GM23338 (cell line): ENCODE measurements at regions not wholly inside any gene's neighbourhood (a gene's known extent, or its start where the extent isn't known, plus 50 kb on each side); places are given as distances from the start of the nearest gene placed in this dataset.
"Not testable (repeated sequence)": the region's sequence is repeated elsewhere in the genome, so short reads cannot be mapped to it uniquely, and the experiment has no call there.

Experiments used
- ATAC-seq: fragments of 200-7000 bp; cut with Tn5 transposase; 3 replicates; pipeline ENCODE4 v1.9.1; 2020
- DNase-seq: peaks from one replicate; pipeline ENCODE4 v3.0.0-alpha.2; 2015; ENCODE audit warnings: low spot score
- H2AFZ ChIP-seq: fragments of 200-600 bp; sonication (generic); 2 replicates; pipeline ENCODE4 v1.8.0; 2016; ENCODE audit warnings: antibody characterized with exemption, mild to moderate bottlenecking, moderate library complexity
- H3F3A ChIP-seq: fragments of 200-600 bp; sonication (generic); replicated peaks from 2 replicates; pipeline ENCODE4 v1.8.0; 2017; ENCODE audit warnings: antibody characterized with exemption, mixed run types, low read depth
- H3K27ac ChIP-seq: fragments of 200-600 bp; sonication (generic); 2 replicates; pipeline ENCODE4 v1.6.1; 2016; ENCODE audit warnings: low read depth
- H3K27me3 ChIP-seq: fragments of 200-600 bp; sonication (generic); 2 replicates; pipeline ENCODE4 v1.8.0; 2016; ENCODE audit warnings: mild to moderate bottlenecking, mixed run types, moderate library complexity; ENCODE audit not compliant: insufficient read depth
- H3K36me3 ChIP-seq: fragments of 200-600 bp; sonication (generic); 2 replicates; pipeline ENCODE4 v1.8.0; 2016; ENCODE audit warnings: mild to moderate bottlenecking; ENCODE audit not compliant: insufficient read depth
- H3K4me1 ChIP-seq: fragments of 200-600 bp; sonication (generic); 2 replicates; pipeline ENCODE4 v1.8.0; 2016; ENCODE audit warnings: mild to moderate bottlenecking, moderate library complexity; ENCODE audit not compliant: insufficient read depth
- H3K4me2 ChIP-seq: fragments of 200-600 bp; sonication (generic); 2 replicates; pipeline ENCODE4 v1.7.1; 2017; ENCODE audit warnings: mixed run types
- H3K4me3 ChIP-seq: fragments of 200-600 bp; sonication (generic); 2 replicates; pipeline ENCODE4 v1.6.1; 2016; ENCODE audit warnings: mixed run types
- H3K79me2 ChIP-seq: fragments of 200-600 bp; sonication (generic); replicated peaks from 2 replicates; pipeline ENCODE4 v1.8.0; 2017; ENCODE audit warnings: mild to moderate bottlenecking; ENCODE audit not compliant: insufficient read depth
- H3K9me2 ChIP-seq: fragments of 200-600 bp; sonication (generic); 2 replicates; pipeline ENCODE4 v1.8.0; 2017; ENCODE audit not compliant: insufficient read depth
- H4K20me1 ChIP-seq: fragments of 200-600 bp; sonication (generic); replicated peaks from 2 replicates; pipeline ENCODE4 v1.8.0; 2017; ENCODE audit warnings: mild to moderate bottlenecking; ENCODE audit not compliant: insufficient read depth
- H3K27ac Mint-ChIP-seq: 2 replicates; pipeline ENCODE4 v1.8.0; 2020; ENCODE audit warnings: inconsistent platforms, mild to moderate bottlenecking, moderate library complexity, mixed read lengths
- H3K27me3 Mint-ChIP-seq: 3 replicates; pipeline ENCODE4 v1.8.0; 2022; ENCODE audit warnings: low read depth, mild to moderate bottlenecking, moderate library complexity, mixed read lengths, inconsistent platforms; ENCODE audit not compliant: insufficient read depth, poor library complexity
- H3K36me3 Mint-ChIP-seq: 3 replicates; pipeline ENCODE4 v1.8.0; 2021; ENCODE audit warnings: low read depth, mild to moderate bottlenecking, inconsistent platforms, moderate library complexity, mixed read lengths
- H3K4me1 Mint-ChIP-seq: 3 replicates; pipeline ENCODE4 v1.8.0; 2020; ENCODE audit warnings: mild to moderate bottlenecking, inconsistent platforms, mixed read lengths
- H3K4me3 Mint-ChIP-seq: 3 replicates; pipeline ENCODE4 v1.8.0; 2021; ENCODE audit warnings: moderate library complexity, mild to moderate bottlenecking, inconsistent platforms, mixed read lengths
- H3K9me3 Mint-ChIP-seq: 3 replicates; pipeline ENCODE4 v1.8.0; 2020; ENCODE audit warnings: moderate library complexity, mild to moderate bottlenecking, inconsistent platforms, mixed read lengths
- ETS1 ChIP-seq: IDR thresholded peaks from 2 replicates; pipeline ENCODE4 v1.6.1; 2016; ENCODE audit warnings: antibody characterized with exemption
- EZH2phosphoT487 ChIP-seq: fragments of 200-600 bp; sonication (generic); IDR thresholded peaks from one replicate; pipeline ENCODE4 v1.8.1; 2018; ENCODE audit warnings: antibody characterized with exemption; ENCODE audit not compliant: unreplicated experiment
- JUNB ChIP-seq: IDR thresholded peaks from one replicate; pipeline ENCODE4 v1.6.1; 2016; ENCODE audit warnings: antibody characterized with exemption; ENCODE audit not compliant: unreplicated experiment
- NANOG ChIP-seq: IDR thresholded peaks from 2 replicates; pipeline ENCODE4 v1.6.1; 2016; ENCODE audit warnings: antibody characterized with exemption, borderline replicate concordance
- POLR2AphosphoS5 ChIP-seq: IDR thresholded peaks from 2 replicates; pipeline ENCODE4 v1.6.1; 2016; ENCODE audit warnings: antibody characterized with exemption, low read depth
- ZNF114 ChIP-seq: fragments of 250-450 bp; sonication (Bioruptor Pico); IDR thresholded peaks from 2 replicates; pipeline ENCODE4 v1.5.0; 2020; ENCODE audit warnings: mild to moderate bottlenecking, moderate library complexity
- ZNF331 ChIP-seq: fragments of 250-450 bp; sonication (Bioruptor Pico); IDR thresholded peaks from 2 replicates; pipeline ENCODE4 v1.5.0; 2020; ENCODE audit warnings: low read depth, mild to moderate bottlenecking, moderate library complexity
- TF ChIP-seq, protein P1 (sequence below): fragments of 250-450 bp; sonication (Bioruptor Pico); IDR thresholded peaks from 2 replicates; pipeline ENCODE4 v1.5.0; 2020; ENCODE audit warnings: mild to moderate bottlenecking, moderate library complexity
- TF ChIP-seq, protein P2 (sequence below), 2 experiments: fragments of 200-600 bp in 1 of 2; sonication (generic) in 1 of 2; conservative IDR thresholded peaks; 2 replicates each; pipeline versions ENCODE4 v1.5.1 to v1.6.1; 2016 to 2017; ENCODE audit warnings: antibody characterized with exemption in 2 of 2, low read depth in 2 of 2, mild to moderate bottlenecking in 2 of 2, moderate library complexity in 1 of 2

- TF ChIP-seq, protein P1, sequence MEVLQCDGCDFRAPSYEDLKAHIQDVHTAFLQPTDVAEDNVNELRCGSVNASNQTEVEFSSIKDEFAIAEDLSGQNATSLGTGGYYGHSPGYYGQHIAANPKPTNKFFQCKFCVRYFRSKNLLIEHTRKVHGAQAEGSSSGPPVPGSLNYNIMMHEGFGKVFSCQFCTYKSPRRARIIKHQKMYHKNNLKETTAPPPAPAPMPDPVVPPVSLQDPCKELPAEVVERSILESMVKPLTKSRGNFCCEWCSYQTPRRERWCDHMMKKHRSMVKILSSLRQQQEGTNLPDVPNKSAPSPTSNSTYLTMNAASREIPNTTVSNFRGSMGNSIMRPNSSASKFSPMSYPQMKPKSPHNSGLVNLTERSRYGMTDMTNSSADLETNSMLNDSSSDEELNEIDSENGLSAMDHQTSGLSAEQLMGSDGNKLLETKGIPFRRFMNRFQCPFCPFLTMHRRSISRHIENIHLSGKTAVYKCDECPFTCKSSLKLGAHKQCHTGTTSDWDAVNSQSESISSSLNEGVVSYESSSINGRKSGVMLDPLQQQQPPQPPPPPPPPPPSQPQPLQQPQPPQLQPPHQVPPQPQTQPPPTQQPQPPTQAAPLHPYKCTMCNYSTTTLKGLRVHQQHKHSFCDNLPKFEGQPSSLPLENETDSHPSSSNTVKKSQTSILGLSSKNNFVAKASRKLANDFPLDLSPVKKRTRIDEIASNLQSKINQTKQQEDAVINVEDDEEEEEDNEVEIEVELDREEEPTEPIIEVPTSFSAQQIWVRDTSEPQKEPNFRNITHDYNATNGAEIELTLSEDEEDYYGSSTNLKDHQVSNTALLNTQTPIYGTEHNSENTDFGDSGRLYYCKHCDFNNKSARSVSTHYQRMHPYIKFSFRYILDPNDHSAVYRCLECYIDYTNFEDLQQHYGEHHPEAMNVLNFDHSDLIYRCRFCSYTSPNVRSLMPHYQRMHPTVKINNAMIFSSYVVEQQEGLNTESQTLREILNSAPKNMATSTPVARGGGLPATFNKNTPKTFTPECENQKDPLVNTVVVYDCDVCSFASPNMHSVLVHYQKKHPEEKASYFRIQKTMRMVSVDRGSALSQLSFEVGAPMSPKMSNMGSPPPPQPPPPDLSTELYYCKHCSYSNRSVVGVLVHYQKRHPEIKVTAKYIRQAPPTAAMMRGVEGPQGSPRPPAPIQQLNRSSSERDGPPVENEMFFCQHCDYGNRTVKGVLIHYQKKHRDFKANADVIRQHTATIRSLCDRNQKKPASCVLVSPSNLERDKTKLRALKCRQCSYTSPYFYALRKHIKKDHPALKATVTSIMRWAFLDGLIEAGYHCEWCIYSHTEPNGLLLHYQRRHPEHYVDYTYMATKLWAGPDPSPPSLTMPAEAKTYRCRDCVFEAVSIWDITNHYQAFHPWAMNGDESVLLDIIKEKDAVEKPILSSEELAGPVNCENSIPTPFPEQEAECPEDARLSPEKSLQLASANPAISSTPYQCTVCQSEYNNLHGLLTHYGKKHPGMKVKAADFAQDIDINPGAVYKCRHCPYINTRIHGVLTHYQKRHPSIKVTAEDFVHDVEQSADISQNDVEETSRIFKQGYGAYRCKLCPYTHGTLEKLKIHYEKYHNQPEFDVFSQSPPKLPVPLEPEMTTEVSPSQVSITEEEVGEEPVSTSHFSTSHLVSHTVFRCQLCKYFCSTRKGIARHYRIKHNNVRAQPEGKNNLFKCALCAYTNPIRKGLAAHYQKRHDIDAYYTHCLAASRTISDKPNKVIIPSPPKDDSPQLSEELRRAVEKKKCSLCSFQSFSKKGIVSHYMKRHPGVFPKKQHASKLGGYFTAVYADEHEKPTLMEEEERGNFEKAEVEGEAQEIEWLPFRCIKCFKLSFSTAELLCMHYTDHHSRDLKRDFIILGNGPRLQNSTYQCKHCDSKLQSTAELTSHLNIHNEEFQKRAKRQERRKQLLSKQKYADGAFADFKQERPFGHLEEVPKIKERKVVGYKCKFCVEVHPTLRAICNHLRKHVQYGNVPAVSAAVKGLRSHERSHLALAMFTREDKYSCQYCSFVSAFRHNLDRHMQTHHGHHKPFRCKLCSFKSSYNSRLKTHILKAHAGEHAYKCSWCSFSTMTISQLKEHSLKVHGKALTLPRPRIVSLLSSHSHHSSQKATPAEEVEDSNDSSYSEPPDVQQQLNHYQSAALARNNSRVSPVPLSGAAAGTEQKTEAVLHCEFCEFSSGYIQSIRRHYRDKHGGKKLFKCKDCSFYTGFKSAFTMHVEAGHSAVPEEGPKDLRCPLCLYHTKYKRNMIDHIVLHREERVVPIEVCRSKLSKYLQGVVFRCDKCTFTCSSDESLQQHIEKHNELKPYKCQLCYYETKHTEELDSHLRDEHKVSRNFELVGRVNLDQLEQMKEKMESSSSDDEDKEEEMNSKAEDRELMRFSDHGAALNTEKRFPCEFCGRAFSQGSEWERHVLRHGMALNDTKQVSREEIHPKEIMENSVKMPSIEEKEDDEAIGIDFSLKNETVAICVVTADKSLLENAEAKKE (CRISPR knock-in tag), result no peak
- TF ChIP-seq, protein P2, sequence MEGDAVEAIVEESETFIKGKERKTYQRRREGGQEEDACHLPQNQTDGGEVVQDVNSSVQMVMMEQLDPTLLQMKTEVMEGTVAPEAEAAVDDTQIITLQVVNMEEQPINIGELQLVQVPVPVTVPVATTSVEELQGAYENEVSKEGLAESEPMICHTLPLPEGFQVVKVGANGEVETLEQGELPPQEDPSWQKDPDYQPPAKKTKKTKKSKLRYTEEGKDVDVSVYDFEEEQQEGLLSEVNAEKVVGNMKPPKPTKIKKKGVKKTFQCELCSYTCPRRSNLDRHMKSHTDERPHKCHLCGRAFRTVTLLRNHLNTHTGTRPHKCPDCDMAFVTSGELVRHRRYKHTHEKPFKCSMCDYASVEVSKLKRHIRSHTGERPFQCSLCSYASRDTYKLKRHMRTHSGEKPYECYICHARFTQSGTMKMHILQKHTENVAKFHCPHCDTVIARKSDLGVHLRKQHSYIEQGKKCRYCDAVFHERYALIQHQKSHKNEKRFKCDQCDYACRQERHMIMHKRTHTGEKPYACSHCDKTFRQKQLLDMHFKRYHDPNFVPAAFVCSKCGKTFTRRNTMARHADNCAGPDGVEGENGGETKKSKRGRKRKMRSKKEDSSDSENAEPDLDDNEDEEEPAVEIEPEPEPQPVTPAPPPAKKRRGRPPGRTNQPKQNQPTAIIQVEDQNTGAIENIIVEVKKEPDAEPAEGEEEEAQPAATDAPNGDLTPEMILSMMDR (conservative IDR thresholded peaks at IDR 0.05; ENCODE audit: low read depth in 2 of 2), result no peak
- TF ChIP-seq POLR2AphosphoS5 (no peak), ZNF114 (CRISPR knock-in tag) (no peak), EZH2phosphoT487 (no peak), ZNF331 (CRISPR knock-in tag) (no peak), ETS1 (no peak), JUNB (no peak), NANOG (no peak)
Measured at GRCh38 chr7:86444245-86444644, 199.5 kb upstream of the GRM3 start (continued).

GRCh38 chr7:86440420-86440819 is 203.3 kb upstream of the GRM3 start:
- H3K4me3 Mint-ChIP-seq, H3K4me2 ChIP-seq, H2AFZ ChIP-seq, H3K36me3 ChIP-seq, H3K27ac Mint-ChIP-seq, H3K27me3 Mint-ChIP-seq, H3K79me2 ChIP-seq, H3F3A ChIP-seq, H3K27me3 ChIP-seq, H3K4me1 Mint-ChIP-seq, H3K9me3 Mint-ChIP-seq, DNase-seq, H3K4me3 ChIP-seq, H4K20me1 ChIP-seq, H3K36me3 Mint-ChIP-seq, H3K4me1 ChIP-seq, H3K9me2 ChIP-seq, ATAC-seq, H3K27ac ChIP-seq: not testable (repeated sequence)
